Smooth muscle cell (in vitro differentiated cells): ENCODE measurements at regions not wholly inside any gene's neighbourhood (a gene's known extent, or its start where the extent isn't known, plus 50 kb on each side); places are given as distances from the start of the nearest gene placed in this dataset.

Experiments
- DNase-seq: peaks from one replicate; lab custom pipeline; 2025; ENCODE audit not compliant: unreplicated experiment; lab: John Stamatoyannopoulos, UW
- H2AFZ ChIP-seq: fragments of 200-600 bp; sonication (generic); 2 replicates; pipeline ENCODE4 v1.6.0; 2016; ENCODE audit warnings: antibody characterized with exemption, low read depth, mild to moderate bottlenecking
- H3F3A ChIP-seq: fragments of 200-600 bp; sonication (generic); 2 replicates; pipeline ENCODE4 v1.6.0; 2017; ENCODE audit warnings: antibody characterized with exemption, low read depth
- H3K27ac ChIP-seq: fragments of 200-600 bp; sonication (generic); 2 replicates; pipeline ENCODE4 v1.5.1; 2016; ENCODE audit warnings: low read depth, mild to moderate bottlenecking
- H3K27me3 ChIP-seq: fragments of 200-600 bp; sonication (generic); 2 replicates; pipeline ENCODE4 v1.6.1; 2016; ENCODE audit warnings: low read depth, mild to moderate bottlenecking
- H3K36me3 ChIP-seq: fragments of 200-600 bp; sonication (generic); 2 replicates; pipeline ENCODE4 v1.5.1; 2016; ENCODE audit warnings: low read depth
- H3K4me1 ChIP-seq: fragments of 200-600 bp; sonication (generic); 2 replicates; pipeline ENCODE4 v1.5.1; 2016; ENCODE audit warnings: low read depth
- H3K4me2 ChIP-seq: fragments of 200-600 bp; sonication (generic); 2 replicates; pipeline ENCODE4 v1.6.0; 2016; ENCODE audit warnings: mild to moderate bottlenecking
- H3K4me3 ChIP-seq: fragments of 200-600 bp; sonication (generic); 2 replicates; pipeline ENCODE4 v1.5.1; 2016; ENCODE audit warnings: mild to moderate bottlenecking
- H3K79me2 ChIP-seq: fragments of 200-600 bp; sonication (generic); 2 replicates; pipeline ENCODE4 v1.6.0; 2016; ENCODE audit warnings: low read depth, mild to moderate bottlenecking
- H3K9ac ChIP-seq: fragments of 200-600 bp; sonication (generic); 2 replicates; pipeline ENCODE4 v1.6.0; 2016; ENCODE audit warnings: low read depth
- H3K9me3 ChIP-seq: fragments of 200-600 bp; sonication (generic); replicated peaks from 2 replicates; pipeline ENCODE4 v1.5.1; 2016; ENCODE audit warnings: low read depth
- H4K20me1 ChIP-seq: fragments of 200-600 bp; sonication (generic); 2 replicates; pipeline ENCODE4 v1.6.0; 2016; ENCODE audit warnings: low read depth
- WGBS: methylation state at CpG from one replicate; pipeline ENCODE4 v1.1.7; 2016; ENCODE audit warnings: low lambda C conversion rate; 5-methylcytosine and 5-hydroxymethylcytosine counted together
- TF ChIP-seq, protein P1 (sequence below): fragments of 200-600 bp; sonication (generic); IDR thresholded peaks from 2 replicates; pipeline ENCODE4 v1.5.1; 2017; ENCODE audit warnings: borderline replicate concordance, mild to moderate bottlenecking, antibody characterized with exemption; ENCODE audit not compliant: insufficient read depth, poor library complexity, severe bottlenecking

DNA sequence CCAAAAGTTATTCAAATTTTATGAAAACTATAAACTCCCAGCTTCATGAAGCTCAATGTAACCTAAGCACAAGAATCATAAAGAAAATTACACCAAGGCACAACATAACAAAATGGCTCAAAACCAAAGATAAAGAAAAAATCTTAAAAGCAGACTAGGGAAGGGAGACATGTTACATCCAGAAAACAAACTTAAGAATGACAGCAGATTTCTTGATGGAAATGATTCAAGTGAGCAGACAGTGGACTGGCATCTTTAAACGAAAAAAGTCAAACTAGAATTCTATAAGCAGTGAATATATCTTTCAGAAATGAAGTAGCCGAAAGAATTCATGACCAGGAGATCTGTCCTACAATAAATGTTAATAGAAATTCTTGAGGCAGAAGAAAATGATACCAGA lies 75.6 kb downstream of the SHANK2 start:
- no peaks in the 10 kb centered on the region for H3F3A ChIP-seq
- H2AFZ ChIP-seq = no peak overlapping the region
- no peak for DNase-seq
- no peak overlapping the region for H3K9ac ChIP-seq
- no peaks in the 10 kb centered on the region for H3K79me2 ChIP-seq
- no peaks in the 10 kb centered on the region for H3K36me3 ChIP-seq
- TF ChIP-seq, protein P1, sequence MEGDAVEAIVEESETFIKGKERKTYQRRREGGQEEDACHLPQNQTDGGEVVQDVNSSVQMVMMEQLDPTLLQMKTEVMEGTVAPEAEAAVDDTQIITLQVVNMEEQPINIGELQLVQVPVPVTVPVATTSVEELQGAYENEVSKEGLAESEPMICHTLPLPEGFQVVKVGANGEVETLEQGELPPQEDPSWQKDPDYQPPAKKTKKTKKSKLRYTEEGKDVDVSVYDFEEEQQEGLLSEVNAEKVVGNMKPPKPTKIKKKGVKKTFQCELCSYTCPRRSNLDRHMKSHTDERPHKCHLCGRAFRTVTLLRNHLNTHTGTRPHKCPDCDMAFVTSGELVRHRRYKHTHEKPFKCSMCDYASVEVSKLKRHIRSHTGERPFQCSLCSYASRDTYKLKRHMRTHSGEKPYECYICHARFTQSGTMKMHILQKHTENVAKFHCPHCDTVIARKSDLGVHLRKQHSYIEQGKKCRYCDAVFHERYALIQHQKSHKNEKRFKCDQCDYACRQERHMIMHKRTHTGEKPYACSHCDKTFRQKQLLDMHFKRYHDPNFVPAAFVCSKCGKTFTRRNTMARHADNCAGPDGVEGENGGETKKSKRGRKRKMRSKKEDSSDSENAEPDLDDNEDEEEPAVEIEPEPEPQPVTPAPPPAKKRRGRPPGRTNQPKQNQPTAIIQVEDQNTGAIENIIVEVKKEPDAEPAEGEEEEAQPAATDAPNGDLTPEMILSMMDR = no peak
- no peak overlapping the region for H3K27ac ChIP-seq
- no peaks in the 10 kb centered on the region for H3K27me3 ChIP-seq
- peaks cover 16% of the 10 kb centered on the region for H4K20me1 ChIP-seq
- no peak overlapping the region for H3K4me2 ChIP-seq
- WGBS = 93% methylated on average over 2 of the region's 2 CpGs
- H3K9me3 ChIP-seq = peaks cover 3% of the 10 kb centered on the region
- H3K4me3 ChIP-seq = no peak overlapping the region
- H3K4me1 ChIP-seq = no peaks in the 10 kb centered on the region

DNA sequence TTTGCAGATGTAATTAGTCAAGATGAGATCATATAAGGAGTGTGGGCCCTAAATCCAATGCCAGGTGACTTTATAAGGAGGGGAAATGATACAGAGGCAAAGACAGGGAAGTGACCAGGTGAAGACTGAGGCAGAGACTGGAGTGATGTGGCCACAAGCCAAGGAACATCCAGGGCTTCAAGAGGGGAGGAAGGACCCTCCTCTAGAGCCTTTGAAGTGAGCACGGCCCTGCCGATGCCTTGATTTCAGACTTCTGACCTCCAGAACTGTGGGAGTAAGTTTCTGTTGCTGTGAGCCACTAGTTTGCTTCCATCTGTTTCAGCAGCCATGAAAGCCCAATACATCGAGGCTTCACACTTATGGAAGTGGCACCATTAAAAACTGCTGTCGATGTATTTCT lies 78.7 kb downstream of the SHANK2 start:
- no peak overlapping the region for H3K4me3 ChIP-seq
- H3K4me1 ChIP-seq = no peaks in the 10 kb centered on the region
- no peak overlapping the region for H2AFZ ChIP-seq
- no peaks in the 10 kb centered on the region for H3F3A ChIP-seq
- H3K9me3 ChIP-seq = peaks cover 3% of the 10 kb centered on the region
- no peaks in the 10 kb centered on the region for H3K36me3 ChIP-seq
- no peak overlapping the region for H3K27ac ChIP-seq
- H4K20me1 ChIP-seq = no peaks in the 10 kb centered on the region
- no peaks in the 10 kb centered on the region for H3K79me2 ChIP-seq
- WGBS = 91% methylated on average over 4 of the region's 4 CpGs
- H3K4me2 ChIP-seq = no peak overlapping the region
- TF ChIP-seq, protein P1 = no peak
- no peak for DNase-seq
- H3K27me3 ChIP-seq = no peaks in the 10 kb centered on the region
- H3K9ac ChIP-seq = no peak overlapping the region

DNA sequence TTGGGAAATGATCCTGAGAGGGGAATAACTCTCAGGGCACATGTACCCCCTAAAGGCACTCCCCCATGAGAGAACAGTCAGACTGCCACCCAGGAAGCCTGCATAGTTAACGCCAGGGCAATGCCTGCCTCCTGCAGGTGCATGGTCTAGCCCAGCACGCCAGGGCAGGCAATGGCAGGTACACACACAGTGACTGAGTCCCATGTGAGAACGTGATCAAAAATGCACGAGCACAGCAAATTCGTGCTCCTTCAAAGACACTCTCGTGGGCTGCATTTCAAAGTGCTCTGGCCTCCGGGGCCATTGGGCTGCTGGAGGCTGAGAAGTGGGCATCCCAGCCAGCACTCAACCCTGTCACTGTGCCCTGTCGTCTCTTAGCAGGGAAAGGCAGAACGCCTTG lies 79.7 kb downstream of the SHANK2 start:
- Histone ChIP-seq H3K9me3 (peaks cover 3% of the 10 kb centered on the region), H3K4me1 (no peaks in the 10 kb centered on the region), H3K4me3 (no peak overlapping the region), H3K27me3 (no peaks in the 10 kb centered on the region), H2AFZ (no peak overlapping the region), H3K36me3 (no peaks in the 10 kb centered on the region), H3K79me2 (no peaks in the 10 kb centered on the region), H3K27ac (no peak overlapping the region), H3K9ac (no peak overlapping the region), H3K4me2 (no peak overlapping the region), H4K20me1 (no peaks in the 10 kb centered on the region), H3F3A (no peaks in the 10 kb centered on the region)
- TF ChIP-seq, protein P1 = no peak
- no peak for DNase-seq
- 91% methylated on average over 9 of the region's 9 CpGs for WGBS

DNA sequence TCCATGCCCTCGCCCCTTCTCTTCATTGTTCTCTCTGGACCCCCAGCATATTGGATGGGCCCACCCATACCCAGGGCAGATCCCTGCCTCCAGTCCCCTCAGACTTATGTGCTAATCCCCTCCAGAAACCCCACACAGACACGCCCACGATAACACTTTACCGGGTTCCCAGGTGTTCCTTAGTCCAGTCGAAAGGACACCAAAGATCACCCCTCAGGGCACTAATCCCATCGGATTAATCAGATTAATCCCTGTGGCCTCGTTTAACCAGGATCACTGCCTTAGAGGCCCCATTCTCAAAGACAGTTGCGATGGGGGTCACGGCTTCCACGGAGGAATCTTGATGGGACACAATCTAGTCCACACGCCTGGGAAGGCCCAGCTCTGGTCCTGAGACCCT lies 80.8 kb downstream of the SHANK2 start:
- Histone ChIP-seq H3K4me1 (no peaks in the 10 kb centered on the region), H3K27me3 (no peaks in the 10 kb centered on the region), H3K9me3 (no peaks in the 10 kb centered on the region), H2AFZ (no peak overlapping the region), H3K4me2 (no peak overlapping the region), H3K79me2 (no peaks in the 10 kb centered on the region), H4K20me1 (no peaks in the 10 kb centered on the region), H3K4me3 (no peak overlapping the region), H3K36me3 (no peaks in the 10 kb centered on the region), H3K27ac (no peak overlapping the region), H3F3A (no peaks in the 10 kb centered on the region), H3K9ac (no peak overlapping the region)
- TF ChIP-seq, protein P1 = no peak
- WGBS = 92% methylated on average over 11 of the region's 11 CpGs
- no peak for DNase-seq
